NCI-H1436 treated with DMSO at 0.1 percent for 48 hours (cell line): ENCODE measurements at regions not wholly inside any gene's neighbourhood (a gene's known extent, or its start where the extent isn't known, plus 50 kb on each side); places are given as distances from the start of the nearest gene placed in this dataset.

ENCODE experiments used
- DNase-seq: peaks from one replicate; lab custom pipeline; 2025; lab: John Stamatoyannopoulos, UW

GRCh38 chr2:181306785-181307184, 150.4 kb upstream of the ITGA4 start:
- DNase-seq, result no peak

DNA sequence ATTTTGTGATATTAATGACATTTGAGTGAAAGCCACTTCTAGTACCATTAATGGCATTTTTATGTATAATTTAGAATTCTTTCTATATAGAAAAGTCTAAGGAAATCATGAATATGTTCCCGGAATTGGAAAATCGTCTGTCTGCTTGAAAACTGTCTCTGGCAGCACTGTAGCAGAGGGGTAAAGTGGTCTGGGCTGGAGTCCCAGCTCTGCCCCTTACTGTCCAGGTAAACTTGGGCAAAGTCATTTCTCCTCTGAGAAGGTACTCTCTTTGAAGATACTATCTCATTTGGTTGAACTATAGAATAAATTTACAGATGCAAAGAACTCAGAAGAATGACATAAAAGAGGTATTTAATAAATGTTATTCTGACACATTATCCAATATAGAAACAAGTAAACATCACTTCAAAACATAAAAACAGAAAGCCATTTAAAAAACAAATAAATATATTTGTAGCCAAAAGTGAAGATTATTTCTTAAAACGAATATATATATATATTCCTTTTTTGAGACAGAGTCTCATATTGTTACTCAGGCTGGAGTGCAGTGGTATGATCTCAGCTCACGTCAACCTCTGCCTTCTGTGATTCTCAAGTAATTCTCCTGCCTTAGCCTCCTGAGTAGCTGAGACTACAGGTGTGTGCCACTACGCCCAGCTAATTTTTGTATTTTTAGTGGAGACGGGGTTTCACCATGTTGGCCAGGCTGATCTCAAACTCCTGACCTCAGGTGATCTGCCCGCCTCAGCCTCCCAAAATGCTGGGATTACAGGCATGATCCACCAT, 149.8 kb upstream of the ITGA4 start:
- no peak for DNase-seq

- DNase-seq, result no peak
These were observed 148.2 kb upstream of the ITGA4 start for GRCh38 chr2:181308766-181309515.

- DNase-seq, result no peak
These were observed 147.6 kb upstream of the ITGA4 start for GRCh38 chr2:181309586-181309985.

DNA sequence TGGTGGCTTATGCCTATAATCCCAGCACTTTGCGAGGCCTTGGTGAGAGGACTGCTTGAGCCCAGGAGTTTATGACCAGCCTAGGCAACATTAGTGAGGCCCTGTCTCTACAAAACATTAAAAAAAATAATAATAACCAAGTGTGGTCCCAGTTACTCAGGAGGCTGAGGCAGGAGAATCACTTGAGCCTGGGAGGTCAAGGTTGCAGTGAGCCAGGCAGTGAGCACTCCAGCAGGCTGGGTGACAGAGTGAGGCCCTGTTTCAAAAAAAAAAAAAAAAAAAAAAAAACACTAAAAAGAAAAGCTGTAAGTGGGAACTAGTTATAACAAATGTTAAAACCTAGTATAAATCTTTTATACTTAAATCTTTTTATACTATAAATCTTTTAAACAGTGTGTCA, 146.2 kb upstream of the ITGA4 start:
- DNase-seq, result no peak

DNA sequence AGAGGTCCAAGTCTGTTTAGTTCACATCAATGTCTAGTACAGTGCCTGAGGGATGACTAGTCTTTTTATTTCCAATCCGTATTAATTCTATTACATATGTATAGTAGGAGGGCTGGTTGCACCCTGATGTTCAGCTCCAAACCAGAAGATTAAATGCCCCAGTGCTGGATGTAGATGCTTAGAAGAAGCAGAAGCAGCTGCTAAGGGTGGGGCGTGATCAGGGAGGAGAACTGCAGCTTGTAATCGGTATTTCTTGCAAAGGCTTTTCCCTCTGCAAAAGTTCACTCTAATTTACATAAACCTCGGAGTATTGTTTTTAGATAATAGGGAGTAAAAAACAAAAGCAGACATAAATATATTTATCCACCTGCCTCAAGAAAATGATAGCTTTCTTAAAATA, 145.3 kb upstream of the ITGA4 start:
- no peak for DNase-seq

DNA sequence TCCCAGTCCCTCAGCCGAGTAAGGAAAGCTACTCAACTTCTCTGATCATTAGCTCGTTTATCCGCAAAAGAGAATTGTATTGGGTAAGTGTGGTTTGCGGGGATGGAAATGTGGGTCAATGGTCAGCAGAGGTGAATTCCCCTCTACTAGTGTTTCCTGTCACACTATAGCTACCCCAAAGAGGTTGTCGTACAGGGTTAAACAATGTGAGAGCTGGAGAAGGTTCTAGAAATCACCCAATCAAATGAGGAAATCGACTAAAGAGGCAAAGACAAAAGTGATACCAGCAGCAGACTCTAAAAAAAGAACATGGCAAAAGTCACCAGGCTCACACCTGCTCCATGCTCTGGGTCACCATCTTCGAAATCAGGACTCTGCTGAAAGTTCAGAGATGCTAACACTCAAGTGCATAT, 144.7 kb upstream of the ITGA4 start:
- no peak for DNase-seq

DNA sequence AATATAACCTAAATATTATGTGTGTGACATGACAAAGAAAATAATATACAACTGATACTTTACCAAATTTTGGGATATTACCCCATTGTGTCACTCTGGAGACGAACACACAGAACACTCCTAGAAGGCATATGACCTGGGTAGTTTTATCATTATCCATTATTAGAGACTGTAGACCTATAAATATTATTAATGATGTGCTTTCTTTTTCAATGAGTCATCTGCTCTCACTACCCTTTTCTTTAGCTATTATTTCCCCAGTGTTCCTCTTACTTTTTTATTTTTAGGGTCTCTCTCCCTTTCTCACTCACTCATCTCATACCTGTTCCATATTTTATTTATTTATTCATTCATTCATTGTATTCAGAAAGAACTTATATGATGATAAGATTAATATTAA, 143.3 kb upstream of the ITGA4 start:
- no peak for DNase-seq

DNA sequence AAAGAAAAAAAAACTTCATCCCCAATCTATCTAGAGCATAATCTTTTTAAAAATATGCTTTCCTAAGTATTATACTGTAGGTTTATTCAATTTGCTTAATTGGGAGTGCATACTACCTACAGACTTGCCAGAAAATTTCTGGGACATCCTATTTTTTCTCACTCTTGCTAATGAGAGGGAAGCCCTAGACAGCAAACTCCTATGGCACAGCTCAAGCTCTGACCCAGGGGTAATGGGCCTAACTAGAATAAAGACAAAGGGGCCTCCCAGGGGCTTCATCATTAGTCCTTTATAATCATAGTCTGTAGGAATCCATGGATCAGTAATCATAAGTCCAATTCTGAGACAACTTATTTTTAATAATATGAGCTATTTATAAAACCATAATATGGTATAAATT, 142.6 kb upstream of the ITGA4 start:
- DNase-seq, result no peak

- no peak for DNase-seq
These were observed 139.7 kb upstream of the ITGA4 start for GRCh38 chr2:181317511-181317910.

DNA sequence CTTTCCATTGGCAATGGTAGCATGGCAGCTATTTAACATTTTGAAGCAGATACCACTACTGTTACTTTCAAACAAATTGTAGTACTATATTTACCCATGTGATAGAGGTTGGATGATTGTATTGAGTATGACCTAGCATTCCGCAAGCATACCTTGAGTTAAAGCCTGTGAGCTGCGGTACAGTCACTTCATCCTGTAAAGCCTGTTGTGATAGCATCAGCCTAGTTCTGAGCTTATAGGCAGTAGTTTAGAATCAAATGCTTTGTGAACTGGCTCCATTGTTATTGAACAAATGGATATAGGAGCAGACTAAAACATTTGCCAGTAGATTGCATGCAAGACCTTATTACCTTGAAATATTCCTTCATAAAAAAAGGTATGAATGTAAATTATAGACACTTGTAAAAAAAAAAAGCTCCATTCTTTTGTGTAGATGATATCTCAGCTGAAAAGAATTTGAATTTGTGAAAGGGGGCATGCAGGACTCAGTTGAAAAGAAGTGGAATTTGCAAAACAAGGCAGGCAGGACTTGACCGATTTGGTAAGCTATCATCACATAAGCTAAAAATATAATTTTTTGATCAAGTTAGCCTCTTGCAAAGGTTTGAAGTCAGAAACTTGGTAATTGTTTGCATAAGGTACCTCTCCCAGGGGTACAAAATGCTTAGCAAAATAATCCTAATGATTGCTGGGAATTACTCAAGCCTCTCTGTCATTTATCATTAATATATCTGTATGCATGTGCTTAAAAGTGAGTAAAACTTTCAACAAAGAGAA, 138.5 kb upstream of the ITGA4 start:
- DNase-seq, result no peak

GRCh38 chr2:181319286-181319685, 137.9 kb upstream of the ITGA4 start:
- DNase-seq, result no peak

DNA sequence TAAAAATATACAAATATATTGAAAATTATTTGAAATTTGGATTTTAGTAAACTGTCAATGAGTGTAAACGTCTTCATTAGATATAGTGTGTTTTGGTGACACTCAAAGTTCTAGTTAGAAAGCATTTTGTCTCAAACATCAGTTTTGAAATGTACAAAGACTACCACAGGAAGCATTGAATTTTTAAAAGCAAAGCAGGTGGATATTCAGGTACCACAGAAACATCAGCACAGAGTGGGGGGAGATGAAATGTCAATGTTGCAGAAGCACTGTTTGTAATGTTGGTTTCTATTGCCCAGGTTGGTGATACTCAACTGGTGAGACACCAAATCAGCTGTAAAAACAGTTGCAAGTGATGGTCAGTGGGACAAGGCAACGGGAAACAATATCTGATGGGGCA, 136.5 kb upstream of the ITGA4 start:
- no peak for DNase-seq

- no peak for DNase-seq
These were observed 132.3 kb upstream of the ITGA4 start for GRCh38 chr2:181324912-181325311.

DNA sequence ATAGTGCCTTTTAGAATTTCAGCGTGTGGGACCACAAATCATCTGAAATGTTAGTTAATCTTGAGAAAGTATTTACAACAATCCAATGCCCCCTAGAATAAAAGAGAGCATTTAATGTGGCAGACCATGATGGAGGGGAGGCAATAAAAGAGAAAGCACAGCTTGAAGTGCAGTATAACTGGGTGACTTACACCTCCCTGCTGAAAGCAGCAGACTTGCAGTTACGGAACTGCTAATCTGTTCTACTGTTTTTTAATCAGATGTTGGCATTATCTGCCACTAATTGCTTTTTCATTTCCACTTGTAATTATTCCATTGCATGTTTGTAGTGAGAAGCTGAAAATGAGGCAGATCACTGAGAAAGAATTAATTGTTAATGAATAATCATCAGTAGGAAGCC, 130.5 kb upstream of the ITGA4 start:
- DNase-seq, result no peak

DNA sequence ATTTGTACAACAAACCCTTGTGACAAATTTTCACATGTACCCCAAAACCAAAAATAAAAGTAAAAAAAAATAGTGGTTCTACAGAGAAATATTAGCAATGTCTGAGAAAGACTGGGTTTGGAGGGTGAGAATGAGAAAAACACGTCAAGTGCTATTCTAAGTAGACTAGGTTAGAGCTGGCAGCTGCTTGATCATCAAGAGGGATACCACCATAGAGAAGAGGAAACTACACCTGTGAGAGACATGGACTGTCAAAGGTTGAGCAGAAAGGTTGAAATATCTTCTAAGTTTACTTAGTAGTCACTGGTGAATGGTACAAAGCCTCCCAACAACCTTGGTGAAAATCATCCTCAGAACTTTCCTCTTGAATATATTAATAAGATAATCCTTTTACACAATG, 126.9 kb upstream of the ITGA4 start:
- DNase-seq, result no peak

DNA sequence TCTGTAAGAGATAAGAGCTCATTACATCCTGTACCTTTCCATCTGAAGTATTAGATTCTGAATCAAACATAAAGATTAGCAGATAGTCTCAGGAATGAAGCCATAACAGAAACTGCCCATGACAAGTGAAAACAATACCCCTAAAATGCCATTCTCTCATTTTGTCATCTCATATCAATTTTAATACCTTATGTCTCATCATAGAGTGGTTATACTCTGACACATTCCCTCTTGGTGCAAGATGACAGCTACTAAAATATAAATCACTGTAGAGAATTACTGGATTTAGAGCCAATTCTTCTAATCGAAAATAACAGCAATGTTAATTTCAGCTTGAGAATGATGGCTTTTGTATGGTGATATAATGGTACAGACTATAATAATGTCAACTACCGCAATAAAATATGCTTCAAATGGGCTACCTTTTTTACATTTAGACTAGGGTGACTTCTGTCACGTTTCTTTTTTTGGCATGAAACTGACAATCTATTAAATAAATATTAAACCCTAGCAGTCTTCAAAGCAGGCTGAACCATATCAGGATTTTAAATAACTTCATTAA, 125.1 kb upstream of the ITGA4 start:
- DNase-seq, result no peak

DNA sequence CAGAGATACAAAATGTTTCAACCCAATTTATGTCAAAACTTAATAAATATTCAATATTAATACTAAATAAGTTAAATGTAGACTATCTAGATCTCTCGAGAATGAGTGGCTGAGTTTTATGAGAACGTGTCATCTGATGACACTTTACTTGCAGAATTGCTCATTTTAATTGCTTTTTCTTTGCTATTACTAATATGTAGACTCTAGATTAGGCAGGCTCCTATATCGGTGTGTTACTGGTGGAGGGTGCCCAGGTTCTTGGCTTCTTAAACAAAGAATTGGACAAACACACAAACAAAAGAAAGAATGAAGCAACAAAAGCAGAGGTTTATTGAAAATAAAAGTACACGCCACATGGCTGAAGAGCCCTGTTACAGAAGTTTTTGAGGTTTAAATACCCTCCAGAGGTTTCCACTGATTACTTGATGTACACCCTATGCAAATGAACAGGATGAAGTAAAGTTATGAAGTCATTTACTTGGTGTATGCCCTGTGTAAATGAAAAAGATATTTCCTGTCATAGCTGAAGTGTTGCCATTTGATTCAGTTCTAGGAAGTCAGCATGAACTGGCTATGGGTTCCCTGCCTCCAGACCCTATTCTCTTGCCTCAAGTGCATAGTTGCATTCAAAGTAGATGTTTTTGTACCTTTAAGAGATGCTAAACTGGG, 122.9 kb upstream of the ITGA4 start:
- DNase-seq, result no peak

- no peak for DNase-seq
These were observed 116.3 kb upstream of the ITGA4 start for GRCh38 chr2:181340891-181341290.

DNA sequence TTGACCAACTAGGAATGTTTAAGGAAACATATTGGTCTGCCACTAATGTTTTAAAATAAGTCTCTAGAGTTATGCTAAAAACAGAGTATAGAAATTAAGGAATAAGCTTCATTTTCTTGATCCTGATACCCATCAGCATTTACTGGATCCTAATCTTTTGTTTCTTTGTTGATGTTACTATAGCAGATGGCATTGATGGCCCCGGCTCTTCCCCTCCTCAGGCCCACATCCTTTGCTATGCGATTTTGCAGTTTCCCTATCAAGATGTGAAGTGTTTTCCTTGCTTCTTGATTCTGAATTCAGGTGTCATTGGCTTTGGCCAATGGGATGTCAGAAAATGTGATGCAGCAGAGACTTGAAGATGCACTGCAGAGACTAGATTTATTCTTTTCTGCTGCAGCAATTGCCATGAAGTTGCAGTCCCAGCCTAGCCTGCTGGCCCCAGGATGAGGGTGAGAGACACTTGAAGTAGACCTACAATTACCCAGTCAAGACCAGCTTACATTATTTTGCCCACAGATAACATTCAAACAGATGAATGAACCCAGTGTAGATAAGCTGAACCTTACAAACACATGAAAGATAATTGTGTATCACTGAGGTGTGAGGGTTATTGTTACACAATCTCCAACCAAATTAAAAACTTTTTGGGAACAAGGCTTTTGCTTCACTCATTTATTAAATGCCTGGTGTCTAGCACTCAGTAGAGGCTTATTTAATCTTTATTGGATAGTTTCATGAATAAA, 115.2 kb upstream of the ITGA4 start:
- no peak for DNase-seq

DNA sequence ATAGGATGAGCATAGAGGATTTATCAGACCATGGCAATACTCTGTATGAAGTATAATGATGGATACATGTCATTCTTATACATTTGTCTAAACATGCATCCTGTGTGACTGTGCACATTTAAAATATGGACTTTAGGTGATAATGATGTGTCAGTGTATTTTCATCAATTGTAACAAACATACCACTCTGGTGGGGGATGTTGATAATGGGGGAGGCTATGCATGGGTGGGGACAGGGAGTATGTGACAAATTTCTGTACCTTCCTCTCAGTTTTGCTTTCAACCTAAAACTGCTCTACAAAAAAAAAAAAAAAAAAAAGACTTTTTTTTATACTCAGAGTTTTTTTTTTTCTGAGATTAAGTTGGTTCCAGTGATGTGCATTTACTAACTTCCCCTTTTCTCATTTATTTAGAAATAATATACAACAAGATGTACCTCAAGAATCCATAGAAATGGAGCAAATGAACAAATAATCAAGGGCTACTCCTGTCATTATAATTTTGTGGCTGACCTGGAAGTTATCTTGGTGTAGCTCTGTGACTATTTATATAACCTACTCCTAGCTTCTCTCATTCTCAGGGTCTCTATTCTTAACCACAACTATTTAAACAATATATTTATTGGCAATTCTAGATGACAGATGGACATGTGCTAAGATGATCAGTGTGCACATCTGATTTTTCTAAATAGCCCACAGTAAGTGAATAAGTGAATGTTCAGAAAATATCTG, 108.9 kb upstream of the ITGA4 start:
- DNase-seq, result no peak
